ENCODE measurements at regions not wholly inside any gene's neighbourhood (a gene's known extent, or its start where the extent isn't known, plus 50 kb on each side); places are given as distances from the start of the nearest gene placed in this dataset.

GRCh38 chr18:73749304-73749703 lies 398.3 kb downstream of the FBXO15 start:
- DNase-seq (ENCODE audit: low read depth in 4 of 4, low spot score in 3 of 4), result no peak

GRCh38 chr18:73748731-73749130 lies 398.9 kb downstream of the FBXO15 start:
- no peak for DNase-seq (ENCODE audit: low read depth in 4 of 4, low spot score in 3 of 4)

- DNase-seq (ENCODE audit: low read depth in 4 of 4, low spot score in 3 of 4), result peak in 1 of 4 donors; percentile 13
Measured at GRCh38 chr18:73746101-73746500, 401.5 kb downstream of the FBXO15 start.

GRCh38 chr18:73742957-73743356 lies 404.7 kb downstream of the FBXO15 start:
- DNase-seq (ENCODE audit: low read depth in 4 of 4, low spot score in 3 of 4), result no peak

GRCh38 chr18:73741946-73742345 lies 405.7 kb downstream of the FBXO15 start:
- DNase-seq (ENCODE audit: low read depth in 4 of 4, low spot score in 3 of 4), result no peak

- no peak for DNase-seq (ENCODE audit: low read depth in 4 of 4, low spot score in 3 of 4)
Measured at GRCh38 chr18:73739098-73739497, 408.5 kb downstream of the FBXO15 start.

GRCh38 chr18:73737990-73738389 lies 409.6 kb downstream of the FBXO15 start:
- DNase-seq (ENCODE audit: low read depth in 4 of 4, low spot score in 3 of 4), result no peak

- DNase-seq (ENCODE audit: low read depth in 4 of 4, low spot score in 3 of 4), result no peak
Measured at GRCh38 chr18:73735836-73736235, 411.8 kb downstream of the FBXO15 start.

GRCh38 chr18:73733806-73734314 lies 413.8 kb downstream of the FBXO15 start:
- DNase-seq (ENCODE audit: low read depth in 4 of 4, low spot score in 3 of 4), result no peak

- DNase-seq (ENCODE audit: low read depth in 4 of 4, low spot score in 3 of 4), result no peak
Measured at GRCh38 chr18:73733376-73733775, 414.3 kb downstream of the FBXO15 start.

- DNase-seq (ENCODE audit: low read depth in 4 of 4, low spot score in 3 of 4), result no peak
Measured at GRCh38 chr18:73728657-73729056, 419.0 kb downstream of the FBXO15 start.

GRCh38 chr18:73724958-73725357 lies 422.7 kb downstream of the FBXO15 start:
- no peak for DNase-seq (ENCODE audit: low read depth in 4 of 4, low spot score in 3 of 4)

- DNase-seq (ENCODE audit: low read depth in 4 of 4, low spot score in 3 of 4), result no peak
Measured at GRCh38 chr18:73719611-73720010, 428.0 kb downstream of the FBXO15 start.

GRCh38 chr18:73717570-73717969 lies 430.1 kb downstream of the FBXO15 start:
- no peak for DNase-seq (ENCODE audit: low read depth in 4 of 4, low spot score in 3 of 4)

GRCh38 chr18:73715210-73715670 lies 432.4 kb downstream of the FBXO15 start:
- DNase-seq (ENCODE audit: low read depth in 4 of 4, low spot score in 3 of 4), result no peak

GRCh38 chr18:73714466-73714865 lies 433.2 kb downstream of the FBXO15 start:
- peak in 3 of 4 donors; percentile 5 to 16 (median 15) for DNase-seq (ENCODE audit: low read depth in 4 of 4, low spot score in 3 of 4)

- no peak for DNase-seq (ENCODE audit: low read depth in 4 of 4, low spot score in 3 of 4)
Measured at GRCh38 chr18:73711256-73711655, 436.4 kb downstream of the FBXO15 start.

- no peak for DNase-seq (ENCODE audit: low read depth in 4 of 4, low spot score in 3 of 4)
Measured at GRCh38 chr18:73708591-73708990, 439.0 kb downstream of the FBXO15 start.

GRCh38 chr18:73707035-73707434 lies 440.6 kb downstream of the FBXO15 start:
- DNase-seq (ENCODE audit: low read depth in 4 of 4, low spot score in 3 of 4), result no peak

- DNase-seq (ENCODE audit: low read depth in 4 of 4, low spot score in 3 of 4), result no peak
Measured at GRCh38 chr18:73697353-73697752, 450.3 kb downstream of the FBXO15 start.

GRCh38 chr18:73696698-73697097 lies 450.9 kb downstream of the FBXO15 start:
- no peak for DNase-seq (ENCODE audit: low read depth in 4 of 4, low spot score in 3 of 4)

- DNase-seq (ENCODE audit: low read depth in 4 of 4, low spot score in 3 of 4), result no peak
Measured at GRCh38 chr18:73696171-73696570, 451.5 kb downstream of the FBXO15 start.

- no peak for DNase-seq (ENCODE audit: low read depth in 4 of 4, low spot score in 3 of 4)
Measured at GRCh38 chr18:73693091-73693490, 454.5 kb downstream of the FBXO15 start.

Measured in right renal pelvis (tissue), 4 donors.